Endothelial cell of umbilical vein (primary cell): ENCODE measurements at regions not wholly inside any gene's neighbourhood (a gene's known extent, or its start where the extent isn't known, plus 50 kb on each side); places are given as distances from the start of the nearest gene placed in this dataset.

ENCODE experiments used
- EZH2 ChIP-seq: IDR thresholded peaks from 2 replicates; pipeline ENCODE4 v1.6.1; 2012; ENCODE audit warnings: borderline replicate concordance, low read depth, mild to moderate bottlenecking, moderate library complexity, low read length, inconsistent platforms; ENCODE audit not compliant: severe bottlenecking
- GATA2 ChIP-seq: IDR thresholded peaks from 2 replicates; pipeline ENCODE4 v1.7.0; 2011; ENCODE audit warnings: low read depth, mild to moderate bottlenecking, moderate library complexity, mixed read lengths, low read length; ENCODE audit not compliant: insufficient read length, insufficient read depth
- MAX ChIP-seq: IDR thresholded peaks from 2 replicates; pipeline ENCODE4 v1.6.1; 2011; ENCODE audit not compliant: insufficient read depth, insufficient read length
- POLR2A ChIP-seq: IDR thresholded peaks from 2 replicates; pipeline ENCODE4 v1.6.1; 2012; ENCODE audit warnings: low read depth, mild to moderate bottlenecking, control low read depth, low read length
- POLR2AphosphoS5 ChIP-seq: IDR thresholded peaks from 2 replicates; pipeline ENCODE4 v1.6.1; 2012; ENCODE audit warnings: low read depth, mild to moderate bottlenecking, control low read depth, low read length, moderate library complexity; ENCODE audit not compliant: insufficient read depth
- TF ChIP-seq, protein P1 (sequence below), 2 donors: IDR thresholded peaks; 1 replicate in 1 of 2; 2 replicates in 1 of 2; pipeline ENCODE4 v1.5.1; 2011; ENCODE audit warnings: low read length in 2 of 2, mild to moderate bottlenecking in 2 of 2, moderate library complexity in 2 of 2, control low read depth in 1 of 2, inconsistent platforms in 1 of 2, low read depth in 1 of 2; ENCODE audit not compliant: insufficient read depth in 1 of 2; ENCODE audit errors: extremely low read depth in 1 of 2

DNA sequence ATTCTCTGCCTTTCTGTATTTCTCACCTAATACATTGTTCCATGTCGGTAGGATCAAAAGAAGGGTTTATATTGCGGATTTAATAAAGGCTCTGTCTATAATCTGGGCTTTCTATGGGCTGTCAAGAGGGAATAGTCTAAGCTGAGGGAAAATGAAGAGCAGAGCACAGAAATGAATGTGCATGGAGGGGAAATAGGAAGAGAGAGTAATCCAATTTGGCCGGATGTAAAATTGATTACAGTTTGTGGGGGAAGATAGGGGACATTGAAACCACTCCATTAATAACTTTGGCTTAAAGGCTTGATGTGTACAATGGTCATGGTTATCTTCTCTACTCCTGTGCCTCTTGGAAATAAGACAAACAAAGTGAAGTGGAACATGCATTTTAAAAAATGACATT lies 334.2 kb upstream of the CDH8 start:
- no peak for TF ChIP-seq EZH2
- TF ChIP-seq, protein P1, sequence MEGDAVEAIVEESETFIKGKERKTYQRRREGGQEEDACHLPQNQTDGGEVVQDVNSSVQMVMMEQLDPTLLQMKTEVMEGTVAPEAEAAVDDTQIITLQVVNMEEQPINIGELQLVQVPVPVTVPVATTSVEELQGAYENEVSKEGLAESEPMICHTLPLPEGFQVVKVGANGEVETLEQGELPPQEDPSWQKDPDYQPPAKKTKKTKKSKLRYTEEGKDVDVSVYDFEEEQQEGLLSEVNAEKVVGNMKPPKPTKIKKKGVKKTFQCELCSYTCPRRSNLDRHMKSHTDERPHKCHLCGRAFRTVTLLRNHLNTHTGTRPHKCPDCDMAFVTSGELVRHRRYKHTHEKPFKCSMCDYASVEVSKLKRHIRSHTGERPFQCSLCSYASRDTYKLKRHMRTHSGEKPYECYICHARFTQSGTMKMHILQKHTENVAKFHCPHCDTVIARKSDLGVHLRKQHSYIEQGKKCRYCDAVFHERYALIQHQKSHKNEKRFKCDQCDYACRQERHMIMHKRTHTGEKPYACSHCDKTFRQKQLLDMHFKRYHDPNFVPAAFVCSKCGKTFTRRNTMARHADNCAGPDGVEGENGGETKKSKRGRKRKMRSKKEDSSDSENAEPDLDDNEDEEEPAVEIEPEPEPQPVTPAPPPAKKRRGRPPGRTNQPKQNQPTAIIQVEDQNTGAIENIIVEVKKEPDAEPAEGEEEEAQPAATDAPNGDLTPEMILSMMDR (IDR thresholded peaks at IDR 0.05; ENCODE audit: extremely low read depth in 1 of 2, insufficient read depth in 1 of 2, low read depth in 1 of 2, low read length in 2 of 2), result no peak
- TF ChIP-seq GATA2, result no peak
- no peak for TF ChIP-seq POLR2AphosphoS5
- TF ChIP-seq MAX, result no peak
- no peak for TF ChIP-seq POLR2A
